Common myeloid progenitor, CD34-positive (primary cell): ENCODE measurements at regions not wholly inside any gene's neighbourhood (a gene's known extent, or its start where the extent isn't known, plus 50 kb on each side); places are given as distances from the start of the nearest gene placed in this dataset.

Source experiments
- CTCF ChIA-PET: fragments of 350-600 bp; sonication (Branson Sonifier 250); formaldehyde crosslinking; loops from one replicate; lab custom pipeline; 2021; ENCODE audit warnings: antibody characterized with exemption; lab: Charles Lee
- POLR2A ChIA-PET: fragments of 350-600 bp; sonication (Branson Sonifier 250); formaldehyde crosslinking; loops from one replicate; lab custom pipeline; 2021; ENCODE audit warnings: antibody characterized with exemption; lab: Charles Lee
- DNase-seq, 3 donors: peaks; one replicate each; pipeline versions ENCODE4 v3.0.0 to v3.0.0-alpha.2; 2013
- H3K27ac ChIP-seq, 2 experiments: 1 replicate in 1 of 2; 2 replicates in 1 of 2; pipeline ENCODE4 v1.7.0; 2013; ENCODE audit warnings: inconsistent platforms in 2 of 2, low read length in 2 of 2, mild to moderate bottlenecking in 2 of 2, low read depth in 1 of 2, moderate library complexity in 1 of 2; ENCODE audit not compliant: severe bottlenecking in 2 of 2, insufficient read depth in 1 of 2, poor library complexity in 1 of 2
- H3K27me3 ChIP-seq, 5 experiments: replicated peaks in 2 of 5; 1 replicate in 3 of 5; 2 replicates in 2 of 5; pipeline versions ENCODE4 v1.6.1 to v1.7.0; 2013; ENCODE audit warnings: low read length in 4 of 5, mild to moderate bottlenecking in 2 of 5, moderate library complexity in 2 of 5, inconsistent platforms in 1 of 5; ENCODE audit not compliant: insufficient read depth in 5 of 5, control insufficient read depth in 4 of 5
- H3K36me3 ChIP-seq, 4 experiments: 1 replicate in 2 of 4; 2 replicates in 2 of 4; pipeline versions ENCODE4 v1.6.1 to v1.7.0; 2013; ENCODE audit warnings: low read length in 3 of 4, control low read depth in 1 of 4, mild to moderate bottlenecking in 1 of 4; ENCODE audit not compliant: control insufficient read depth in 4 of 4, insufficient read depth in 4 of 4
- H3K4me1 ChIP-seq, 4 experiments: 1 replicate in 3 of 4; 2 replicates in 1 of 4; pipeline versions ENCODE4 v1.6.1 to v1.7.1; 2013; ENCODE audit warnings: low read length in 3 of 4, mild to moderate bottlenecking in 3 of 4, control low read depth in 1 of 4, inconsistent platforms in 1 of 4, moderate library complexity in 1 of 4; ENCODE audit not compliant: control insufficient read depth in 4 of 4, insufficient read depth in 4 of 4; ENCODE audit errors: control extremely low read depth in 1 of 4
- H3K4me3 ChIP-seq, 7 experiments: 1 replicate in 4 of 7; 2 replicates in 3 of 7; pipeline versions ENCODE4 v1.5.1 to v1.7.0; 2013; ENCODE audit warnings: mild to moderate bottlenecking in 7 of 7, low read length in 6 of 7, moderate library complexity in 6 of 7, inconsistent platforms in 2 of 7, low read depth in 2 of 7, control low read depth in 1 of 7; ENCODE audit not compliant: insufficient read depth in 4 of 7, control insufficient read depth in 1 of 7; ENCODE audit errors: extremely low read depth in 1 of 7
- H3K9me3 ChIP-seq, 5 experiments: 1 replicate in 4 of 5; 2 replicates in 1 of 5; pipeline versions ENCODE4 v1.6.1 to v1.7.1; 2013; ENCODE audit warnings: low read length in 4 of 5, mild to moderate bottlenecking in 2 of 5, inconsistent platforms in 1 of 5, low read depth in 1 of 5, moderate library complexity in 1 of 5; ENCODE audit not compliant: control insufficient read depth in 4 of 5, insufficient read depth in 2 of 5; ENCODE audit errors: control extremely low read depth in 1 of 5
- WGBS: methylation state at CpG from one replicate; pipeline ENCODE4 v1.1.5; 2013; ENCODE audit not compliant: insufficient coverage; 5-methylcytosine and 5-hydroxymethylcytosine counted together

DNA sequence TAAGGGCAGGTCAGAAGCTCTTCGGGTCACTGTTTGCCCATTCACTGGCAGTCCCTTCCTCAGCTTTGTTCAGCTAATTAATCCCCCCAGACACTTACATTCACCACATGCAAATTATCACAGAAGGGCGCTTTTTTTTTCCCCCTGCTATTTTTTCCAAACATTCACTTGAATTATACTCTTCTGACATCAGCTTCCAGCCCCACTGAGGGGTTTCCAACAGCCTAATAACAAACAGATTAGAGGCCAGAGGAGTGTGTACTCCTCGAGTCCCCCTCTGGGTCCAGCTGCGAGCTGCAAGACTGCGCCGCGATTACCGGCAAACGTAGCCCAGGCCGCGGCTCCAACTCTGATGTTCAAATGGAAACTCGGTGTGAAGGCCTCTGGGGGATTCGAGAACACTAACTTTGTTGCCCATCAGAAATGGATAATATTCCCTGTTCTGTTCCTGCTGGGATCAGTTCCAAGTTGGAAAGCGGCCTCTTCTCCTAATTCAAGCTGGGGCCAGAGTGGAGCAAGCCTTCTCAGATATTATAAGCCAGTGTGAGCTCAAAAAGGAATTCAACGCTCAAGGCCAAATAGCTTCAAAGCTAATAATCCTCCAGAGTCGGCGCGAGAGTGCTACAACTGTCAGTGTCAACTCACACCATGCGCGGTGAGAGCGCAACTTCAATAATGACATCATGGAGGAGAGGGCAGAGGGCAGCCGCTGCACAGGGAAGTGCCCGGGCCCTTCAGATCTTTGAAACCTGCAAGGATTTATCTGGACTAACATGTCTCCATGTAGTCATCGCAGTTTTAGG lies 560.8 kb downstream of the BNC2 start:
- Histone ChIP-seq H3K4me3 (no peak overlapping the region), H3K9me3 (peaks cover 0 to 2% (median 0%) of the 10 kb centered on the region in 5 experiments), H3K27me3 (peaks cover 0 to 14% (median 0%) of the 10 kb centered on the region in 5 experiments), H3K36me3 (no peaks in the 10 kb centered on the region), H3K4me1 (no peaks in the 10 kb centered on the region), H3K27ac (no peak overlapping the region)
- POLR2A ChIA-PET, result no interaction called here
- WGBS, result 93% methylated on average over 24 of the region's 24 CpGs
- DNase-seq, result no peak
- CTCF ChIA-PET, result interaction anchor here (2.0 kb wide), 1 partner anchor 9 kb away, joined by 4 read pairs; no protein-coding TSS in a partner anchor

DNA sequence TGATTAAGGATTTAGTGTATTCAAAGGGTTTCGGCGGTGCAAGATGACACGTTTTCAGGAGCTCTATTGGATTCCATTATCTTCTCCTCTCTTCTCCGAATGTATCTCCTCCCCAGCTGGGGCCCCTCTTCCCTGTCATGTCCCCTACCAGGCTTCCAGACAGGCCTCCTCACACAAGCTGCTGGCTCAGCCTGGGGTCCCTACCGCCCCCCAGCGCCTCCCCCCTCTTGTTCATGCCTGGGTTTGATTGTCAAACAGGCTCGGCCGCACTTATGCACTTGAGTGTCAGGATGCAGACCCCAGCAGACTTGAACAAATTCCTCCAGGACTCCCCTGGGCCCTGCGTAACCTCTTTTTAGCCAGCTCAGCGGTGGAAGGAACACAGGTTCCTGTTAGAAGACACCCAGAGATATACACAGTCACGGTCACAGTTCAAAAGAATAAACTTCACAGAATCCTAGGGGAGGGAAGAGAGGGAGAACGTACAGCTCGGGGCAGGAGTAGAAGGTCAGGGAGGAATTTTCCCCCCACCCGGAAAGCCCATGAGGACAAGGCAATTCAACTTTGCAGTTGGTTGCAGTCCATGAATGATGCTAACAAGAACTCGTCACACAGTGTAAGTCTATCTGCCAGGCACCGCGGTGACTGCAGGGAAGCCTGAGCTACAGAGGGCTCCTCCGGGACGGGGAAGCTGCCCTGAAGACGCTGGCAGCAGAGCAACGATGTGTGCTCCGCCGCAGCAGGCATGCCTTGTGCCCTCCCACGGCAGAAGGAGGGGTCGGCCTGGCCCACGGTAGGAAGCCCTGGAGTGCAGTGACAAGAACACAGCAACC lies 560.0 kb downstream of the BNC2 start:
- no peak for DNase-seq
- Histone ChIP-seq H3K36me3 (no peaks in the 10 kb centered on the region), H3K27ac (no peak overlapping the region), H3K4me3 (no peak overlapping the region), H3K4me1 (no peaks in the 10 kb centered on the region), H3K9me3 (peaks cover 0 to 2% (median 0%) of the 10 kb centered on the region in 5 experiments), H3K27me3 (peaks cover 0 to 12% (median 2%) of the 10 kb centered on the region in 5 experiments)
- POLR2A ChIA-PET, result no interaction called here
- WGBS, result 86% methylated on average over 22 of the region's 26 CpGs
- CTCF ChIA-PET, result interaction anchor here (2.0 kb wide), 1 partner anchor 10 kb away, joined by 4 read pairs; no protein-coding TSS in a partner anchor

DNA sequence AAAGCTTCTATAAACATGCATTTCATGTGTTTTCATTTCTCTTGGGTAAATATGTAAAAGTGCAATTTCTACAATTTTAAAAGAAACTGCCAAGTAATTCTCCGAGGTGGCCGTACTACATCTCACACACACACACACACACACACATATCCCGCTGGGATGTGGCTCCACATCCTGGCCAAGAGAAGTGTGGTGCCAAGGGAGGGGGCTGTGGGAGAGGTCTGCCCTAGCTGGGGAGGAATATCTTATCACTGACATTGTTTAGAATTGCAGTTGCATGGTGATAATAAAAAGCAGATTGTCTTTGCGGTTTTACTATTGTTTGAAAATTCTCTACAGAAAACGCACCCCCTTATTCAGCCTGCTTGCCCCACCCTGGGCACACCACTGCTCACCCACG lies 558.4 kb downstream of the BNC2 start:
- CTCF ChIA-PET, result no interaction called here
- no peaks in the 10 kb centered on the region for H3K36me3 ChIP-seq

DNA sequence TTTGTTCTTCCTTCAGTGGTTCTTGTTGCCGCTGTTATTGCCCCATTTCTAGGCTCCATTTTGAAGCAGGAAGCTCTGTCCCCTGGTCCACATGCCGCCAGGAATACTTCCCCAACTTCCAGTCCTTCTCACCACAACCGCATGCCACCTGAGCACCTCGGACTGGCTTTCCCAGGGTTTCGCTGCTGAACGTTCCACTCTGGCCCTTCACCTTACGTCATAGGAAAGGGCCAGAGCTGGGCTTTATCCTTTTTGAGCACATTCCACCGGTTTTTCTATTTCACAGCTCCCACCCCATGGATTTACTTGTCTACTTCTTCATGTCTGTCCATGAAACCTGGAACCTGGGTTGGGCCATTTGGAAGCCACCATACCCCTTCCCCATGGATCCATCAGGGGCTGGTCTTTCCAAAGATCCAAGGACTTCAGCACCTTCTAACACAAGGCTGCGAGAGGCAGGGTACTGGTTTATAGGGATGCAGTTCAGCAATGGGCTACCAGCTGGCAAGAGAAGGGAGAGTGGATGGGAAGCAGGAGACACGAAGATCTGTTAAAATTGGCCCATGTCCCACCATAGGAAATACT lies 557.4 kb downstream of the BNC2 start:
- 97% methylated on average over 9 of the region's 10 CpGs for WGBS
- Histone ChIP-seq H3K9me3 (peaks cover 0 to 2% (median 0%) of the 10 kb centered on the region in 5 experiments), H3K4me3 (no peak overlapping the region), H3K27me3 (peaks cover 0 to 6% (median 2%) of the 10 kb centered on the region in 5 experiments), H3K36me3 (no peaks in the 10 kb centered on the region), H3K4me1 (no peaks in the 10 kb centered on the region), H3K27ac (no peak overlapping the region)
- ChIA-PET CTCF (no interaction called here), POLR2A (no interaction called here)
- DNase-seq, result no peak

More for the DNA sequence above, 558.4 kb downstream of the BNC2 start:
- no peak overlapping the region for H3K27ac ChIP-seq
- DNase-seq, result no peak
- H3K9me3 ChIP-seq, result peaks cover 0 to 2% (median 0%) of the 10 kb centered on the region in 5 experiments
- 97% methylated on average over 3 of the region's 6 CpGs for WGBS
- no peaks in the 10 kb centered on the region for H3K4me1 ChIP-seq
- peaks cover 0 to 6% (median 2%) of the 10 kb centered on the region in 5 experiments for H3K27me3 ChIP-seq
- H3K4me3 ChIP-seq, result no peak overlapping the region
- POLR2A ChIA-PET, result interaction anchor here (0.5 kb wide), 1 partner anchor 1302 kb away, joined by 4 read pairs; no protein-coding TSS in a partner anchor

DNA sequence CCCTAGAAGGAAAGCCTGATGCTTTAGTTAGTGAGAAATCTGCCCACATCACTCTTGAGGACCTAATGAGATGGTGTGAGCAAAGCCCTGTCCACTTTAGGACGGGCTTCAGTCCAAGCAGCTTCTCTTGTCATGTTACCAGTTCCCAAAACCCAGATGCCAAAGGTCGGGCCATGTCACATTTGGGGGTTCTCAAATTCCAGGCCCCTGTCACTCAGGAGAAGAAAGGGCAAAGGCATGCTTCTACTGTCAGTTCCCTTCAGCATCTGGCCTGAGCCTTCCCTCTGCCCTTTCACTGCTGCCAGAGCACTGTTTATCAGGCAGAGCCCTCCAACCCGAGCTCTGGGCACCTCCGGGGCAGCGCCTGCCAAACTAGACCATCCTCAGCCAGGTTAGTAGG lies 556.0 kb downstream of the BNC2 start:
- Histone ChIP-seq H3K4me1 (no peaks in the 10 kb centered on the region), H3K9me3 (peaks cover 0 to 5% (median 0%) of the 10 kb centered on the region in 5 experiments), H3K4me3 (no peak overlapping the region), H3K27ac (no peak overlapping the region), H3K36me3 (no peaks in the 10 kb centered on the region), H3K27me3 (peaks cover 0 to 6% (median 2%) of the 10 kb centered on the region in 5 experiments)
- CTCF ChIA-PET, result no interaction called here
- WGBS, result 98% methylated on average over 5 of the region's 5 CpGs
- POLR2A ChIA-PET, result no interaction called here
- no peak for DNase-seq

DNA sequence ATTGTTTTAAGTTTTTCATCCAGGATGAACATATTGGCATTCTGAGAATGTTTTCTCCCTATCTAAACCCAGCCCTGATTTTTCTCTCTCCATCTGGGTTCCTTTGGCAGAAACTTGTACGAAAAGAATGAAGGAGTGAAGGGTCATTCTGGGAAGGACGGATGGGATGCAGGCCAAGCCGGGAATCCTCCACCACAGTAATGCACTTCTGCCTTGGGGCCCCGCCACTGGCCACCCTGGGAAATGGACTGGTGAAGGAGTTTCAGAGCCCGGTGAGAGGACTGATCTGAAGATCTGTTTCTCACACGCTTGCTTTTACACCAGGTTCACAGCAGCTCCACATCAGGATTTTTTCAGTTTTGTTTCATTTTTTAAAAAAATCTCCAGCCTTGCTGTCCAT lies 554.8 kb downstream of the BNC2 start:
- Histone ChIP-seq H3K9me3 (peaks cover 0 to 5% (median 0%) of the 10 kb centered on the region in 5 experiments), H3K27me3 (peaks cover 0 to 6% (median 2%) of the 10 kb centered on the region in 5 experiments), H3K27ac (no peak overlapping the region), H3K4me1 (no peaks in the 10 kb centered on the region), H3K36me3 (no peaks in the 10 kb centered on the region), H3K4me3 (no peak overlapping the region)
- 95% methylated on average over 3 of the region's 6 CpGs for WGBS
- CTCF ChIA-PET, result no interaction called here
- POLR2A ChIA-PET, result no interaction called here
- DNase-seq, result no peak
